Gastroesophageal sphincter (tissue), 3 donors: ENCODE measurements at regions not wholly inside any gene's neighbourhood (a gene's known extent, or its start where the extent isn't known, plus 50 kb on each side); places are given as distances from the start of the nearest gene placed in this dataset.

Source experiments
- CTCF ChIP-seq, 4 experiments: fragments of 200-600 bp in 2 of 4; fragments of 450-650 bp in 2 of 4; sonication (generic) in 1 of 4; IDR thresholded peaks; one replicate each; pipeline ENCODE4 v1.5.1; 2017 to 2019; ENCODE audit warnings: antibody characterized with exemption in 4 of 4, mild to moderate bottlenecking in 2 of 4, moderate library complexity in 2 of 4
- EP300 ChIP-seq: sonication (generic); formaldehyde crosslinking; IDR thresholded peaks from one replicate; pipeline ENCODE4 v1.6.1; 2017; ENCODE audit warnings: antibody characterized with exemption, mild to moderate bottlenecking
- POLR2A ChIP-seq, 2 donors: fragments of 450-650 bp; IDR thresholded peaks; one replicate each; pipeline ENCODE4 v1.6.1; 2017; ENCODE audit warnings: antibody characterized with exemption in 2 of 2, mild to moderate bottlenecking in 2 of 2, moderate library complexity in 1 of 2
- POLR2AphosphoS5 ChIP-seq: sonication (generic); formaldehyde crosslinking; IDR thresholded peaks from one replicate; pipeline ENCODE4 v1.6.1; 2017; ENCODE audit warnings: antibody characterized with exemption

GRCh38 chr5:111618623-111619271 is 106.4 kb upstream of the STARD4 start:
- TF ChIP-seq EP300, result no peak
- no peak for TF ChIP-seq POLR2AphosphoS5
- TF ChIP-seq CTCF (IDR thresholded peaks at IDR 0.05), result no peak
- no peak for TF ChIP-seq POLR2A (IDR thresholded peaks at IDR 0.05)
